ENCODE measurements at regions not wholly inside any gene's neighbourhood (a gene's known extent, or its start where the extent isn't known, plus 50 kb on each side); places are given as distances from the start of the nearest gene placed in this dataset.

- no peaks in the 10 kb centered on the region for H3K4me1 ChIP-seq
- no peaks in the 10 kb centered on the region for H3K36me3 ChIP-seq
- no peaks in the 10 kb centered on the region for H3K27me3 ChIP-seq
- H3K9me3 ChIP-seq, result no peaks in the 10 kb centered on the region
- no peak overlapping the region for H3K4me3 ChIP-seq (ENCODE audit: low read depth, low read length)
- TF ChIP-seq CTCF (IDR thresholded peaks at IDR 0.05; ENCODE audit: low read depth, low read length), result no peak
- no peak for DNase-seq
Measured at GRCh38 chr3:5430701-5431100, 243.2 kb downstream of the EDEM1 start.

GRCh38 chr3:5431146-5431545 lies 243.6 kb downstream of the EDEM1 start:
- no peak for TF ChIP-seq CTCF (IDR thresholded peaks at IDR 0.05; ENCODE audit: low read depth, low read length)
- no peaks in the 10 kb centered on the region for H3K27me3 ChIP-seq
- H3K36me3 ChIP-seq, result no peaks in the 10 kb centered on the region
- H3K4me3 ChIP-seq (ENCODE audit: low read depth, low read length), result no peak overlapping the region
- H3K4me1 ChIP-seq, result no peaks in the 10 kb centered on the region
- H3K9me3 ChIP-seq, result no peaks in the 10 kb centered on the region
- no peak for DNase-seq

GRCh38 chr3:5431811-5432378 lies 244.4 kb downstream of the EDEM1 start:
- H3K27me3 ChIP-seq, result no peaks in the 10 kb centered on the region
- no peaks in the 10 kb centered on the region for H3K9me3 ChIP-seq
- H3K4me1 ChIP-seq, result no peaks in the 10 kb centered on the region
- DNase-seq, result no peak
- TF ChIP-seq CTCF (IDR thresholded peaks at IDR 0.05; ENCODE audit: low read depth, low read length), result no peak
- H3K4me3 ChIP-seq (ENCODE audit: low read depth, low read length), result no peak overlapping the region
- H3K36me3 ChIP-seq, result no peaks in the 10 kb centered on the region

GRCh38 chr3:5437296-5437782 lies 249.8 kb downstream of the EDEM1 start:
- Histone ChIP-seq H3K36me3 (no peaks in the 10 kb centered on the region), H3K9me3 (no peaks in the 10 kb centered on the region), H3K4me3 (ENCODE audit: low read depth, low read length) (no peak overlapping the region), H3K4me1 (no peaks in the 10 kb centered on the region), H3K27me3 (no peaks in the 10 kb centered on the region)
- no peak for TF ChIP-seq CTCF (IDR thresholded peaks at IDR 0.05; ENCODE audit: low read depth, low read length)
- no peak for DNase-seq

GRCh38 chr3:5437783-5438323 lies 250.3 kb downstream of the EDEM1 start:
- no peaks in the 10 kb centered on the region for H3K27me3 ChIP-seq
- no peak for TF ChIP-seq CTCF (IDR thresholded peaks at IDR 0.05; ENCODE audit: low read depth, low read length)
- no peaks in the 10 kb centered on the region for H3K9me3 ChIP-seq
- H3K4me1 ChIP-seq, result no peaks in the 10 kb centered on the region
- DNase-seq, result no peak
- H3K4me3 ChIP-seq (ENCODE audit: low read depth, low read length), result no peak overlapping the region
- H3K36me3 ChIP-seq, result no peaks in the 10 kb centered on the region

- TF ChIP-seq CTCF (IDR thresholded peaks at IDR 0.05; ENCODE audit: low read depth, low read length), result no peak
- Histone ChIP-seq H3K36me3 (no peaks in the 10 kb centered on the region), H3K27me3 (no peaks in the 10 kb centered on the region), H3K4me3 (ENCODE audit: low read depth, low read length) (no peak overlapping the region), H3K4me1 (no peaks in the 10 kb centered on the region), H3K9me3 (no peaks in the 10 kb centered on the region)
- DNase-seq, result no peak
Measured at GRCh38 chr3:5441401-5441800, 253.9 kb downstream of the EDEM1 start.
